CD14-positive monocyte (primary cell): ENCODE measurements at regions not wholly inside any gene's neighbourhood (a gene's known extent, or its start where the extent isn't known, plus 50 kb on each side); places are given as distances from the start of the nearest gene placed in this dataset.

Experiments
- DNase-seq, 3 donors: peaks; one replicate each; pipeline ENCODE4 v3.0.0-alpha.2; 2011 to 2022
- H2AFZ ChIP-seq: 2 replicates; pipeline ENCODE4 v1.6.0; 2012; ENCODE audit warnings: mild to moderate bottlenecking, low read depth, low read length, inconsistent platforms; ENCODE audit not compliant: insufficient read depth, poor library complexity, severe bottlenecking
- H3K27ac ChIP-seq, 2 donors: 1 replicate in 1 of 2; 2 replicates in 1 of 2; pipeline ENCODE4 v1.5.1; 2012 to 2013; ENCODE audit warnings: low read length in 2 of 2, control low read depth in 1 of 2, inconsistent platforms in 1 of 2, low read depth in 1 of 2, mild to moderate bottlenecking in 1 of 2
- H3K27me3 ChIP-seq, 2 donors: one replicate each; pipeline versions ENCODE4 v1.6.0 to v1.6.1; 2011 to 2013; ENCODE audit warnings: low read length in 2 of 2; ENCODE audit not compliant: control insufficient read depth in 2 of 2, insufficient read depth in 2 of 2
- H3K36me3 ChIP-seq, 2 donors: replicated peaks in 1 of 2; 1 replicate in 1 of 2; 2 replicates in 1 of 2; pipeline versions ENCODE4 v1.5.1 to v1.6.1; 2012 to 2013; ENCODE audit warnings: low read length in 2 of 2, control low read depth in 1 of 2, inconsistent platforms in 1 of 2, mild to moderate bottlenecking in 1 of 2; ENCODE audit not compliant: insufficient read depth in 2 of 2, control insufficient read depth in 1 of 2
- H3K4me1 ChIP-seq, 2 donors: 1 replicate in 1 of 2; 2 replicates in 1 of 2; pipeline versions ENCODE4 v1.5.1 to v1.6.1; 2012 to 2013; ENCODE audit warnings: low read length in 2 of 2, control low read depth in 1 of 2, inconsistent platforms in 1 of 2, mild to moderate bottlenecking in 1 of 2, moderate library complexity in 1 of 2; ENCODE audit not compliant: insufficient read depth in 2 of 2, control insufficient read depth in 1 of 2
- H3K4me2 ChIP-seq: replicated peaks from 2 replicates; pipeline ENCODE3; 2012; ENCODE audit warnings: low read length, moderate library complexity, mild to moderate bottlenecking; ENCODE audit not compliant: poor library complexity, severe bottlenecking; ENCODE audit errors: extremely low read depth
- H3K4me3 ChIP-seq, 3 experiments: fragments of 200-600 bp in 1 of 3; sonication (generic) in 1 of 3; replicated peaks in 1 of 3; 1 replicate in 2 of 3; 2 replicates in 1 of 3; pipeline ENCODE4 v1.5.1; 2011 to 2013; ENCODE audit warnings: low read length in 3 of 3, mild to moderate bottlenecking in 3 of 3, control low read depth in 2 of 3, low read depth in 2 of 3, inconsistent platforms in 1 of 3, moderate library complexity in 1 of 3
- H3K79me2 ChIP-seq: 2 replicates; pipeline ENCODE4 v1.6.0; 2012; ENCODE audit warnings: mild to moderate bottlenecking, control low read depth, inconsistent platforms, low read length, moderate library complexity; ENCODE audit not compliant: insufficient read depth
- H3K9ac ChIP-seq: 2 replicates; pipeline ENCODE4 v1.6.0; 2017; ENCODE audit warnings: low read length, mild to moderate bottlenecking; ENCODE audit not compliant: insufficient read depth, poor library complexity, severe bottlenecking
- H3K9me3 ChIP-seq, 2 donors: replicated peaks in 1 of 2; 1 replicate in 1 of 2; 2 replicates in 1 of 2; pipeline versions ENCODE4 v1.5.1 to v1.6.1; 2012 to 2013; ENCODE audit warnings: low read length in 2 of 2, control low read depth in 1 of 2; ENCODE audit not compliant: control insufficient read depth in 1 of 2, insufficient read depth in 1 of 2
- H4K20me1 ChIP-seq: 2 replicates; pipeline ENCODE4 v1.6.0; 2012; ENCODE audit warnings: mild to moderate bottlenecking, low read length, control low read depth, moderate library complexity; ENCODE audit not compliant: insufficient read depth
- H3K27ac Mint-ChIP-seq, 7 donors: one replicate each; pipeline ENCODE4 v1.8.0; 2020; ENCODE audit warnings: mild to moderate bottlenecking in 7 of 7, mixed read lengths in 7 of 7, moderate library complexity in 6 of 7, inconsistent platforms in 2 of 7
- H3K27me3 Mint-ChIP-seq, 3 donors: one replicate each; pipeline ENCODE4 v1.8.0; 2021 to 2022; ENCODE audit warnings: low read depth in 3 of 3, mild to moderate bottlenecking in 3 of 3, mixed read lengths in 3 of 3, moderate library complexity in 3 of 3, inconsistent platforms in 1 of 3
- H3K36me3 Mint-ChIP-seq, 2 donors: one replicate each; pipeline ENCODE4 v1.8.0; 2020; ENCODE audit warnings: mixed read lengths in 2 of 2, inconsistent platforms in 1 of 2, mild to moderate bottlenecking in 1 of 2
- H3K4me1 Mint-ChIP-seq: one replicate; pipeline ENCODE4 v1.8.0; 2020; ENCODE audit warnings: mild to moderate bottlenecking, mixed read lengths
- H3K4me3 Mint-ChIP-seq, 2 donors: one replicate each; pipeline ENCODE4 v1.8.0; 2020; ENCODE audit warnings: mild to moderate bottlenecking in 2 of 2, mixed read lengths in 2 of 2, moderate library complexity in 1 of 2
- H3K9me3 Mint-ChIP-seq, 7 donors: one replicate each; pipeline ENCODE4 v1.8.0; 2020 to 2022; ENCODE audit warnings: mixed read lengths in 7 of 7, mild to moderate bottlenecking in 6 of 7, moderate library complexity in 6 of 7, inconsistent platforms in 2 of 7
- CTCF ChIP-seq: fragments of 200-600 bp; IDR thresholded peaks from one replicate; pipeline ENCODE4 v1.8.0; 2022; ENCODE audit warnings: antibody characterized with exemption, mild to moderate bottlenecking
- WGBS: methylation state at CpG from one replicate; pipeline ENCODE4 v1.1.5; 2013; ENCODE audit warnings: missing lambda C conversion rate; ENCODE audit not compliant: insufficient coverage; 5-methylcytosine and 5-hydroxymethylcytosine counted together
- intact Hi-C, 2 donors: fragments of 100-400 bp; cut with micrococcal nuclease; formaldehyde crosslinking; loops; one replicate each; pipeline versions ENCODE4 v1.15.0 to v1.15.1; 2023

DNA sequence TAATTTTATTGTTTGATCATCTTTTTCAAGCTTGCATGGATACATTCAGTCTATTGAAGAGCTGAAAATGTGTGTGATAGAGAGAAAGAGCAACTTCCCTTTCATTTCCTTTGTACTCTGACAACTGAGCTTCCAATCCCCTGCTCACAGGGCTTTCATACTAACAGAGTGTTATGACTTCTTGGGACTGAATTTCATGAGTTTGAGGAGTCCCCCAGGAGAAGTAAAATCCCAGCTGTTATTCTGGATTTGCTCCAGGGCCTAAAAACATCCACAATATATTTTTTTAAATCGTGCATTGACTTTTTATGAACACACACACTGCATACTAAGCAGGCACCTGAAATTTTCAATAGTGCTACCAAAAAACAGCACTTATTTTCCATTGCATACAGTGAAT lies 195.8 kb upstream of the CAND1 start:
- Histone ChIP-seq H3K9me3 (peaks cover 0 to 6% of the 10 kb centered on the region in 2 donors), H3K4me3 (no peak overlapping the region), H3K4me2 (no peak overlapping the region), H4K20me1 (no peaks in the 10 kb centered on the region), H3K27ac (no peak overlapping the region), H3K27me3 (peaks cover 24% of the 10 kb centered on the region in 2 donors), H3K36me3 (no peaks in the 10 kb centered on the region), H2AFZ (no peak overlapping the region), H3K79me2 (no peaks in the 10 kb centered on the region), H3K9ac (no peak overlapping the region), H3K4me1 (peaks cover 5 to 8% of the 10 kb centered on the region in 2 donors)
- Mint-ChIP-seq H3K36me3 (peaks cover 0 to 6% of the 10 kb centered on the region in 2 donors), H3K4me1 (peaks cover 10% of the 10 kb centered on the region), H3K27me3 (peaks cover 21 to 36% (median 23%) of the 10 kb centered on the region in 3 donors), H3K27ac (no peak overlapping the region), H3K9me3 (peaks cover 0 to 6% (median 1%) of the 10 kb centered on the region in 7 donors), H3K4me3 (no peak overlapping the region)
- 86% methylated on average over 1 of the region's 1 CpG for WGBS
- DNase-seq: no peak
- TF ChIP-seq CTCF: no peak
- intact Hi-C loops: no loop called here

DNA sequence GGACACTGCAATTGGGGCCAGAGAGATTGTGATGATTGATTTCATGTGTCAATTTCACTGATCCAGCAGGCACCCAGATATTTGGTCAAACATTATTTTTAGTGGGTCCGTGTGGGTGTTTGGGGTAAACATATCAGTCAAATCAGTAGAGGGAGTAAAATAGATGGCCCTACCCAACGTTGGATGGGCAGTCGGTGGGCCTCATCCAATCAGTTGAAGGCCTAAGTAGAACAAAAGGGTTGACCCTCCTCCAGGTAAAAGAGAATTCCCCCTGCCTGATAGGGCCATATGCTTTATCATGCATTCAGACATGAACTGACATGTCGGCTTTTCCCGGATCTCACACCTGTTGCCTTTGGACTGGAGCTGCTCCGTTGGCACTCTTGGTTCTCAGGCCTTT lies 195.1 kb upstream of the CAND1 start:
- peaks cover 6% of the 10 kb centered on the region for H3K4me1 Mint-ChIP-seq
- 93% methylated on average over 4 of the region's 6 CpGs for WGBS
- H3K9me3 Mint-ChIP-seq: peaks cover 0 to 2% (median 0%) of the 10 kb centered on the region in 7 donors
- Histone ChIP-seq H3K36me3 (no peaks in the 10 kb centered on the region), H4K20me1 (no peaks in the 10 kb centered on the region), H2AFZ (no peak overlapping the region), H3K79me2 (no peaks in the 10 kb centered on the region), H3K27me3 (peaks cover 20 to 22% of the 10 kb centered on the region in 2 donors), H3K9me3 (peaks cover 0 to 6% of the 10 kb centered on the region in 2 donors), H3K9ac (no peak overlapping the region), H3K4me1 (peaks cover 3 to 6% of the 10 kb centered on the region in 2 donors), H3K4me3 (no peak overlapping the region), H3K27ac (no peak overlapping the region), H3K4me2 (no peak overlapping the region)
- DNase-seq: no peak
- H3K4me3 Mint-ChIP-seq: no peak overlapping the region
- H3K27me3 Mint-ChIP-seq: peaks cover 16 to 30% (median 18%) of the 10 kb centered on the region in 3 donors
- intact Hi-C loops: no loop called here
- no peak for TF ChIP-seq CTCF
- H3K36me3 Mint-ChIP-seq: peaks cover 0 to 4% of the 10 kb centered on the region in 2 donors
- H3K27ac Mint-ChIP-seq: no peak overlapping the region
